ENCODE measurements at regions not wholly inside any gene's neighbourhood (a gene's known extent, or its start where the extent isn't known, plus 50 kb on each side); places are given as distances from the start of the nearest gene placed in this dataset.

- no peak overlapping the region for H3K9ac ChIP-seq (ENCODE audit: insufficient read depth in 1 of 2, low read depth in 2 of 2, low read length in 2 of 2)
- no peak for DNase-seq (ENCODE audit: extremely low read depth in 1 of 4, low spot score in 3 of 4)
- POLR2A ChIA-PET, result no interaction called here
- no peaks in the 10 kb centered on the region for H4K20me1 ChIP-seq (replicated peaks; ENCODE audit: control insufficient read depth, insufficient read depth, low read length)
- intact Hi-C loops (cut with micrococcal nuclease) (no loop called here), in situ Hi-C loops (cut with MboI) (no loop called here)
- no peak overlapping the region for H2AFZ ChIP-seq (ENCODE audit: low read depth, low read length)
- ATAC-seq, result no peak
- H3K9me1 ChIP-seq (ENCODE audit: control insufficient read depth, insufficient read depth, low read length), result no peaks in the 10 kb centered on the region
- no peak overlapping the region for H3K4me2 ChIP-seq (ENCODE audit: insufficient read depth, low read length)
- H3K4me1 ChIP-seq (replicated peaks in 1 of 2; ENCODE audit: control insufficient read depth in 2 of 2, insufficient read depth in 2 of 2, low read length in 2 of 2), result no peaks in the 10 kb centered on the region
- H3K9me3 ChIP-seq (replicated peaks; ENCODE audit: control insufficient read depth, insufficient read depth, low read depth, low read length), result no peaks in the 10 kb centered on the region
- H3K79me2 ChIP-seq (ENCODE audit: control insufficient read depth, insufficient read depth, low read length), result no peaks in the 10 kb centered on the region
- no peaks in the 10 kb centered on the region for H3K27me3 ChIP-seq (ENCODE audit: control insufficient read depth in 2 of 2, insufficient read depth in 2 of 2, low read length in 2 of 2)
- H3K4me3 ChIP-seq, result no peak overlapping the region
- BruUV-seq (replicated peaks), result no TSS peak
- 0% methylated on average over 2 of the region's 2 CpGs for WGBS (ENCODE audit: insufficient coverage, low coverage, missing lambda C conversion rate)
- FAIRE-seq, result no peak
- CTCF ChIA-PET (ENCODE audit: low intra/inter-chr PET ratio), result no interaction called here
- H3K27ac ChIP-seq (ENCODE audit: extremely low read depth, low read depth, low read length), result no peak overlapping the region
- no peaks in the 10 kb centered on the region for H3K36me3 ChIP-seq (ENCODE audit: control insufficient read depth, insufficient read depth, low read length)
- TF ChIP-seq, protein P1, sequence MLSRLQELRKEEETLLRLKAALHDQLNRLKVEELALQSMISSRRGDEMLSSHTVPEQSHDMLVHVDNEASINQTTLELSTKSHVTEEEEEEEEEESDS (CRISPR knock-in tag; IDR thresholded peaks at IDR 0.05), result no peak
- no peak for TF ChIP-seq ARID4B (CRISPR knock-in tag; IDR thresholded peaks at IDR 0.05)
- TF ChIP-seq SLC30A9 (CRISPR knock-in tag; IDR thresholded peaks at IDR 0.05), result no peak
- TF ChIP-seq MEF2D (tag; conservative IDR thresholded peaks at IDR 0.05; ENCODE audit: low read depth), result no peak
- no peak for TF ChIP-seq CHCHD3 (CRISPR knock-in tag; IDR thresholded peaks at IDR 0.05)
- TF ChIP-seq, protein P2, sequence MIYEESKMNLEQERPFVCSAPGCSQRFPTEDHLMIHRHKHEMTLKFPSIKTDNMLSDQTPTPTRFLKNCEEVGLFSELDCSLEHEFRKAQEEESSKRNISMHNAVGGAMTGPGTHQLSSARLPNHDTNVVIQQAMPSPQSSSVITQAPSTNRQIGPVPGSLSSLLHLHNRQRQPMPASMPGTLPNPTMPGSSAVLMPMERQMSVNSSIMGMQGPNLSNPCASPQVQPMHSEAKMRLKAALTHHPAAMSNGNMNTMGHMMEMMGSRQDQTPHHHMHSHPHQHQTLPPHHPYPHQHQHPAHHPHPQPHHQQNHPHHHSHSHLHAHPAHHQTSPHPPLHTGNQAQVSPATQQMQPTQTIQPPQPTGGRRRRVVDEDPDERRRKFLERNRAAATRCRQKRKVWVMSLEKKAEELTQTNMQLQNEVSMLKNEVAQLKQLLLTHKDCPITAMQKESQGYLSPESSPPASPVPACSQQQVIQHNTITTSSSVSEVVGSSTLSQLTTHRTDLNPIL (CRISPR knock-in tag; IDR thresholded peaks at IDR 0.05), result no peak
- TF ChIP-seq ZBTB12 (CRISPR knock-in tag; IDR thresholded peaks at IDR 0.05), result no peak
- TF ChIP-seq, protein P3, sequence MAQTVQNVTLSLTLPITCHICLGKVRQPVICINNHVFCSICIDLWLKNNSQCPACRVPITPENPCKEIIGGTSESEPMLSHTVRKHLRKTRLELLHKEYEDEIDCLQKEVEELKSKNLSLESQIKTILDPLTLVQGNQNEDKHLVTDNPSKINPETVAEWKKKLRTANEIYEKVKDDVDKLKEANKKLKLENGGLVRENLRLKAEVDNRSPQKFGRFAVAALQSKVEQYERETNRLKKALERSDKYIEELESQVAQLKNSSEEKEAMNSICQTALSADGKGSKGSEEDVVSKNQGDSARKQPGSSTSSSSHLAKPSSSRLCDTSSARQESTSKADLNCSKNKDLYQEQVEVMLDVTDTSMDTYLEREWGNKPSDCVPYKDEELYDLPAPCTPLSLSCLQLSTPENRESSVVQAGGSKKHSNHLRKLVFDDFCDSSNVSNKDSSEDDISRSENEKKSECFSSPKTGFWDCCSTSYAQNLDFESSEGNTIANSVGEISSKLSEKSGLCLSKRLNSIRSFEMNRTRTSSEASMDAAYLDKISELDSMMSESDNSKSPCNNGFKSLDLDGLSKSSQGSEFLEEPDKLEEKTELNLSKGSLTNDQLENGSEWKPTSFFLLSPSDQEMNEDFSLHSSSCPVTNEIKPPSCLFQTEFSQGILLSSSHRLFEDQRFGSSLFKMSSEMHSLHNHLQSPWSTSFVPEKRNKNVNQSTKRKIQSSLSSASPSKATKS (CRISPR knock-in tag; IDR thresholded peaks at IDR 0.05), result no peak
- no peak for TF ChIP-seq FOXO4 (CRISPR knock-in tag; IDR thresholded peaks at IDR 0.05)
- TF ChIP-seq IRF1 (CRISPR knock-in tag; IDR thresholded peaks at IDR 0.05; ENCODE audit: borderline replicate concordance), result no peak
- no peak for TF ChIP-seq DDX20 (tag; IDR thresholded peaks at IDR 0.05; ENCODE audit: low read depth)
Observed at GRCh38 chrX:42680666-42681065, 97.3 kb downstream of the PPP1R2C start.
